H1 (cell line): ENCODE measurements at regions not wholly inside any gene's neighbourhood (a gene's known extent, or its start where the extent isn't known, plus 50 kb on each side); places are given as distances from the start of the nearest gene placed in this dataset.

Source experiments
- CTCF ChIA-PET: fragments of 300-600 bp; sonication (Branson Sonifier 250); formaldehyde crosslinking; loops from one replicate; lab custom pipeline; 2021; ENCODE audit not compliant: partially characterized antibody; lab: Charles Lee
- POLR2A ChIA-PET: fragments of 300-600 bp; sonication (Branson Sonifier 250); formaldehyde crosslinking; loops from one replicate; lab custom pipeline; 2021; ENCODE audit warnings: inconsistent platforms; ENCODE audit not compliant: partially characterized antibody; lab: Charles Lee
- DNase-seq, 2 experiments: peaks; one replicate each; pipeline versions ENCODE4 v3.0.0 to v3.0.0-alpha.2; 2010 to 2022; ENCODE audit warnings: low spot score in 2 of 2, low read depth in 1 of 2, mixed read lengths in 1 of 2
- FAIRE-seq: peaks from 2 replicates; lab custom pipeline; 2011; peaks lifted over from hg19 to GRCh38; lab: Jason Lieb, UNC
- H2AFZ ChIP-seq: 2 replicates; pipeline ENCODE4 v1.8.1; 2012; ENCODE audit warnings: low read length, inconsistent platforms
- H2AK5ac ChIP-seq: 2 replicates; pipeline ENCODE4 v1.6.1; 2013; ENCODE audit warnings: low read depth, low read length
- H2BK120ac ChIP-seq: replicated peaks from 2 replicates; pipeline ENCODE3; 2013; ENCODE audit warnings: low read depth, low read length, inconsistent platforms
- H2BK12ac ChIP-seq: 2 replicates; pipeline ENCODE4 v1.6.1; 2013; ENCODE audit warnings: low read depth, low read length
- H2BK15ac ChIP-seq: 2 replicates; pipeline ENCODE4 v1.6.1; 2013; ENCODE audit warnings: low read length
- H2BK20ac ChIP-seq: 2 replicates; pipeline ENCODE4 v1.6.1; 2013; ENCODE audit warnings: low read length
- H2BK5ac ChIP-seq: 2 replicates; pipeline ENCODE4 v1.6.1; 2013; ENCODE audit warnings: low read depth, low read length
- H3K14ac ChIP-seq: 2 replicates; pipeline ENCODE4 v1.6.1; 2013; ENCODE audit warnings: inconsistent platforms; ENCODE audit not compliant: insufficient read length
- H3K18ac ChIP-seq: 2 replicates; pipeline ENCODE4 v1.6.1; 2013; ENCODE audit warnings: low read length; ENCODE audit errors: extremely low read depth
- H3K23ac ChIP-seq: 2 replicates; pipeline ENCODE4 v1.6.1; 2013; ENCODE audit warnings: inconsistent platforms; ENCODE audit not compliant: insufficient read length
- H3K23me2 ChIP-seq: 2 replicates; pipeline ENCODE4 v1.6.1; 2013; ENCODE audit warnings: low read depth, low read length
- H3K27ac ChIP-seq: 2 replicates; pipeline ENCODE4 v1.6.1; 2011; ENCODE audit warnings: low read depth, low read length, inconsistent platforms
- H3K27me3 ChIP-seq, 4 experiments: replicated peaks in 1 of 4; 1 replicate in 1 of 4; 2 replicates in 3 of 4; pipeline versions ENCODE4 v1.6.1 to v1.8.1; 2011 to 2013; ENCODE audit warnings: low read length in 3 of 4, mild to moderate bottlenecking in 3 of 4, inconsistent platforms in 2 of 4, mixed read lengths in 2 of 4, moderate library complexity in 1 of 4; ENCODE audit not compliant: control insufficient read depth in 3 of 4, insufficient read depth in 3 of 4; ENCODE audit errors: extremely low read depth in 1 of 4
- H3K36me3 ChIP-seq, 4 experiments: 2 replicates each; pipeline versions ENCODE4 v1.6.1 to v1.8.1; 2011 to 2013; ENCODE audit warnings: mild to moderate bottlenecking in 4 of 4, low read length in 3 of 4, moderate library complexity in 2 of 4, control low read depth in 1 of 4, inconsistent platforms in 1 of 4; ENCODE audit not compliant: insufficient read depth in 4 of 4, control insufficient read depth in 2 of 4
- H3K4ac ChIP-seq: replicated peaks from 2 replicates; pipeline ENCODE3; 2013; ENCODE audit warnings: low read length, low read depth, mixed read lengths, inconsistent platforms; ENCODE audit not compliant: insufficient read length
- H3K4me1 ChIP-seq, 4 experiments: replicated peaks in 1 of 4; 1 replicate in 1 of 4; 2 replicates in 3 of 4; pipeline versions ENCODE4 v1.6.1 to v1.8.1; 2011 to 2013; ENCODE audit warnings: low read length in 3 of 4, inconsistent platforms in 2 of 4, mixed read lengths in 1 of 4; ENCODE audit not compliant: insufficient read depth in 4 of 4, control insufficient read depth in 3 of 4
- H3K4me2 ChIP-seq, 2 experiments: 2 replicates each; pipeline versions ENCODE4 v1.6.1 to v1.8.1; 2011 to 2013; ENCODE audit warnings: low read depth in 2 of 2, low read length in 2 of 2, control low read depth in 1 of 2, inconsistent platforms in 1 of 2, mild to moderate bottlenecking in 1 of 2; ENCODE audit not compliant: insufficient read depth in 1 of 2
- H3K4me3 ChIP-seq, 4 experiments: fragments of 200-600, 300-600 bp in 1 of 4; sonication (generic), shearing (Covaris generic), sonication (Bioruptor Twin) in 1 of 4; 2 replicates each; pipeline versions ENCODE4 v1.5.1 to v1.8.1; 2011 to 2016; ENCODE audit warnings: low read length in 4 of 4, low read depth in 3 of 4, control low read depth in 2 of 4, inconsistent platforms in 2 of 4, mild to moderate bottlenecking in 2 of 4, mixed read lengths in 1 of 4, moderate library complexity in 1 of 4; ENCODE audit not compliant: insufficient read depth in 2 of 4; ENCODE audit errors: extremely low read depth in 1 of 4
- H3K56ac ChIP-seq: replicated peaks from 2 replicates; pipeline ENCODE3; 2013; ENCODE audit warnings: low read depth, mild to moderate bottlenecking, mixed read lengths, low read length, inconsistent platforms; ENCODE audit not compliant: insufficient read length
- H3K79me1 ChIP-seq: 2 replicates; pipeline ENCODE4 v1.6.1; 2013; ENCODE audit warnings: low read depth, low read length, control low read depth
- H3K79me2 ChIP-seq, 2 experiments: 2 replicates each; pipeline versions ENCODE4 v1.6.1 to v1.8.1; 2012 to 2013; ENCODE audit warnings: low read length in 2 of 2, mild to moderate bottlenecking in 2 of 2, inconsistent platforms in 1 of 2; ENCODE audit not compliant: insufficient read depth in 2 of 2, control insufficient read depth in 1 of 2
- H3K9ac ChIP-seq, 4 experiments: replicated peaks in 1 of 4; 1 replicate in 1 of 4; 2 replicates in 3 of 4; pipeline versions ENCODE4 v1.6.1 to v1.8.1; 2011 to 2013; ENCODE audit warnings: low read depth in 3 of 4, low read length in 3 of 4, control low read depth in 2 of 4, mild to moderate bottlenecking in 2 of 4, moderate library complexity in 2 of 4, inconsistent platforms in 1 of 4; ENCODE audit errors: extremely low read depth in 1 of 4
- H3K9me3 ChIP-seq, 2 experiments: 2 replicates each; pipeline versions ENCODE4 v1.6.1 to v1.8.1; 2012 to 2013; ENCODE audit warnings: mild to moderate bottlenecking in 2 of 2, moderate library complexity in 2 of 2, control low read depth in 1 of 2, inconsistent platforms in 1 of 2, low read depth in 1 of 2, low read length in 1 of 2, mixed read lengths in 1 of 2; ENCODE audit not compliant: insufficient read depth in 2 of 2
- H4K20me1 ChIP-seq, 2 experiments: replicated peaks in 1 of 2; 2 replicates each; pipeline versions ENCODE3 to v1.8.1; 2011 to 2013; ENCODE audit warnings: inconsistent platforms in 2 of 2, low read length in 2 of 2, mild to moderate bottlenecking in 1 of 2; ENCODE audit not compliant: insufficient read depth in 2 of 2, control insufficient read depth in 1 of 2
- H4K5ac ChIP-seq: 2 replicates; pipeline ENCODE4 v1.6.1; 2013; ENCODE audit warnings: low read length, low read depth, mixed read lengths, inconsistent platforms; ENCODE audit not compliant: insufficient read length
- H4K8ac ChIP-seq: 2 replicates; pipeline ENCODE4 v1.8.0; 2013; ENCODE audit warnings: mild to moderate bottlenecking, moderate library complexity, low read length, inconsistent platforms; ENCODE audit not compliant: insufficient read depth; ENCODE audit errors: extremely low read depth
- H4K91ac ChIP-seq: replicated peaks from 2 replicates; pipeline ENCODE3; 2013; ENCODE audit warnings: low read length, mixed read lengths, inconsistent platforms; ENCODE audit not compliant: insufficient read length
- CBX5 ChIP-seq: fragments of 300-800, 300-1000 bp; sonication (generic); IDR thresholded peaks from 2 replicates; pipeline ENCODE4 v1.7.1; 2016; ENCODE audit warnings: antibody characterized with exemption, low read length, low read depth
- CEBPB ChIP-seq: IDR thresholded peaks from 2 replicates; pipeline ENCODE4 v1.6.1; 2012; ENCODE audit warnings: low read depth, low read length
- CHD2 ChIP-seq: IDR thresholded peaks from 2 replicates; pipeline ENCODE4 v1.6.1; 2012; ENCODE audit warnings: low read length, improper control_type of control experiment
- EZH2 ChIP-seq: fragments of 200-600 bp; sonication (generic); IDR thresholded peaks from 2 replicates; pipeline ENCODE4 v1.7.1; 2012; ENCODE audit warnings: low read depth, mild to moderate bottlenecking, moderate library complexity, low read length, inconsistent platforms; ENCODE audit not compliant: severe bottlenecking
- HDAC6 ChIP-seq: IDR thresholded peaks from one replicate; pipeline ENCODE4 v1.7.1; 2012; ENCODE audit warnings: low read depth, mild to moderate bottlenecking, inconsistent platforms, low read length, moderate library complexity
- KDM1A ChIP-seq: fragments of 200-600, 300-600 bp; sonication (generic); IDR thresholded peaks from 2 replicates; pipeline ENCODE4 v1.7.1; 2016; ENCODE audit warnings: mild to moderate bottlenecking, low read length, borderline replicate concordance
- KDM5A ChIP-seq: fragments of 200-600 bp; IDR thresholded peaks from 2 replicates; pipeline ENCODE4 v1.7.1; 2012; ENCODE audit warnings: mild to moderate bottlenecking, low read length, inconsistent platforms, mixed read lengths
- NANOG ChIP-seq: IDR thresholded peaks from 2 replicates; pipeline ENCODE4 v1.6.1; 2011; ENCODE audit warnings: low read length, low read depth, mild to moderate bottlenecking, inconsistent platforms; ENCODE audit not compliant: insufficient read depth, poor library complexity, severe bottlenecking
- PHF8 ChIP-seq: fragments of 200-600 bp; sonication (generic); conservative IDR thresholded peaks from 2 replicates; pipeline ENCODE4 v1.7.1; 2012; ENCODE audit warnings: low read depth, mild to moderate bottlenecking, inconsistent platforms, low read length, moderate library complexity
- RAD21 ChIP-seq, 2 experiments: IDR thresholded peaks in 1 of 2; conservative IDR thresholded peaks in 1 of 2; 2 replicates each; pipeline ENCODE4 v1.6.1; 2011; ENCODE audit warnings: low read depth in 2 of 2, low read length in 2 of 2, improper control_type of control experiment in 1 of 2, inconsistent platforms in 1 of 2, mild to moderate bottlenecking in 1 of 2, moderate library complexity in 1 of 2
- RFX5 ChIP-seq: IDR thresholded peaks from 2 replicates; pipeline ENCODE4 v1.6.1; 2011; ENCODE audit warnings: low read depth, low read length, improper control_type of control experiment, borderline replicate concordance
- SIRT6 ChIP-seq: IDR thresholded peaks from one replicate; pipeline ENCODE4 v1.7.1; 2012; ENCODE audit warnings: low read length, inconsistent platforms
- SP1 ChIP-seq: IDR thresholded peaks from 2 replicates; pipeline ENCODE4 v1.6.1; 2011; ENCODE audit warnings: low read depth, low read length
- SP4 ChIP-seq: IDR thresholded peaks from 2 replicates; pipeline ENCODE4 v1.6.1; 2012; ENCODE audit warnings: low read length, inconsistent platforms
- SRF ChIP-seq: IDR thresholded peaks from 2 replicates; pipeline ENCODE4 v1.6.1; 2011; ENCODE audit warnings: mild to moderate bottlenecking, low read depth, low read length, moderate library complexity
- TEAD4 ChIP-seq: IDR thresholded peaks from 2 replicates; pipeline ENCODE4 v1.6.1; 2012; ENCODE audit warnings: low read depth, low read length, inconsistent platforms, mixed read lengths

DNA sequence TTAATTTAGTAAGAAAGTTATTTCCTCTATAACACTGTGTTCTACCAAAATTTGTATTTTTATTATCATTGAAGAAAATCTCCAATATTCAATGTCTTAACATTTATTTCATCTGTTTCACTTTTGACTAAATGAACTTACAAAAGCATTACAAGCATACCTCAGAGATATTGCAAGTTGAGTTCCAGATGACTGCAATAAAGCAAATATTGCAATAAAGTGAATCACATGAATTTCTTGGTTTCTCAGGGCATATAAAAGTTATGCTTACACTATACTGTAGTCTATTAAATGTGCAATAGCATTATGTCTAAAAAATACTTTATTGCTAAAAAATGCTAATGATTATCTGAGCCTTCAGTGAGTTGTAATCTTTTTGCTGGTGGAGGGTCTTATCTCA lies 78.3 kb downstream of the TTC32 start:
- Histone ChIP-seq H3K4me1 (no peaks in the 10 kb centered on the region), H3K18ac (no peak overlapping the region), H4K20me1 (no peaks in the 10 kb centered on the region), H3K9me3 (no peaks in the 10 kb centered on the region), H4K8ac (no peak overlapping the region), H3K56ac (no peak overlapping the region), H3K9ac (no peak overlapping the region), H2BK120ac (no peak overlapping the region), H2AFZ (no peak overlapping the region), H3K79me2 (no peaks in the 10 kb centered on the region), H2BK15ac (no peak overlapping the region), H3K36me3 (no peaks in the 10 kb centered on the region), H2BK5ac (no peak overlapping the region), H2BK12ac (no peak overlapping the region), H3K27me3 (no peaks in the 10 kb centered on the region), H3K23ac (no peak overlapping the region), H3K23me2 (no peaks in the 10 kb centered on the region), H3K27ac (no peak overlapping the region), H4K91ac (no peak overlapping the region), H3K4ac (no peak overlapping the region), H2BK20ac (no peak overlapping the region), H3K79me1 (no peaks in the 10 kb centered on the region), H3K14ac (no peak overlapping the region), H4K5ac (no peak overlapping the region), H2AK5ac (no peak overlapping the region), H3K4me2 (no peak overlapping the region), H3K4me3 (no peak overlapping the region)
- no peak for DNase-seq
- no peak for TF ChIP-seq SRF
- no peak for TF ChIP-seq KDM5A
- TF ChIP-seq NANOG, result no peak
- no peak for TF ChIP-seq SIRT6
- no peak for TF ChIP-seq TEAD4
- no peak for TF ChIP-seq CBX5
- TF ChIP-seq RAD21 (IDR thresholded peaks at IDR 0.05 in 1 of 2, conservative IDR thresholded peaks at IDR 0.05 in 1 of 2; ENCODE audit: low read depth in 2 of 2, low read length in 2 of 2), result no peak
- TF ChIP-seq HDAC6, result no peak
- no peak for TF ChIP-seq SP1
- no peak for TF ChIP-seq SP4
- no peak for TF ChIP-seq KDM1A
- no peak for TF ChIP-seq RFX5
- no peak for TF ChIP-seq CEBPB
- TF ChIP-seq EZH2, result no peak
- no peak for TF ChIP-seq CHD2
- no peak for TF ChIP-seq PHF8
- ChIA-PET CTCF (interaction anchor here (1.0 kb wide), 1 partner anchor 39 kb away, joined by 3 read pairs; no protein-coding TSS in a partner anchor), POLR2A (no interaction called here)
- no peak for FAIRE-seq
